Muscle of leg (tissue), 3 donors: ENCODE measurements at regions not wholly inside any gene's neighbourhood (a gene's known extent, or its start where the extent isn't known, plus 50 kb on each side); places are given as distances from the start of the nearest gene placed in this dataset.
A peak's percentile ranks its signal among the peaks of the same experiment; 100 is the strongest.

Experiments used
- DNase-seq: peaks from one replicate; pipeline ENCODE4 v3.0.0; 2013
- H3K27ac ChIP-seq: one replicate; pipeline ENCODE4 v1.5.1; 2013; ENCODE audit warnings: mild to moderate bottlenecking, low read length, control low read depth
- H3K27me3 ChIP-seq: one replicate; pipeline ENCODE4 v1.6.1; 2013; ENCODE audit warnings: low read length; ENCODE audit not compliant: control insufficient read depth, insufficient read depth
- H3K36me3 ChIP-seq: one replicate; pipeline ENCODE4 v1.6.1; 2013; ENCODE audit warnings: low read length; ENCODE audit not compliant: control insufficient read depth, insufficient read depth
- H3K4me1 ChIP-seq: one replicate; pipeline ENCODE4 v1.6.1; 2013; ENCODE audit warnings: low read length; ENCODE audit not compliant: control insufficient read depth, insufficient read depth
- H3K4me3 ChIP-seq: one replicate; pipeline ENCODE4 v1.5.1; 2013; ENCODE audit warnings: low read length, control low read depth
- H3K9me3 ChIP-seq: replicated peaks from 2 replicates; pipeline ENCODE4 v1.6.1; 2013; ENCODE audit warnings: low read depth, low read length; ENCODE audit not compliant: control insufficient read depth
- WGBS: methylation state at CpG from one replicate; pipeline ENCODE4 v1.1.5; 2013; ENCODE audit warnings: missing lambda C conversion rate; ENCODE audit not compliant: insufficient coverage; 5-methylcytosine and 5-hydroxymethylcytosine counted together

- Histone ChIP-seq H3K4me3 (no peak overlapping the region), H3K9me3 (no peaks in the 10 kb centered on the region), H3K27ac (no peak overlapping the region), H3K4me1 (peaks cover 2% of the 10 kb centered on the region), H3K36me3 (no peaks in the 10 kb centered on the region), H3K27me3 (no peaks in the 10 kb centered on the region)
- peak; percentile 53 for DNase-seq
- WGBS = no CpG with 5 or more reads among the region's 5 CpGs
Observed at GRCh38 chr2:18467749-18468360, 92.6 kb downstream of the RDH14 start.

GRCh38 chr2:18465979-18466378 lies 94.5 kb downstream of the RDH14 start:
- H3K36me3 ChIP-seq = no peaks in the 10 kb centered on the region
- DNase-seq = no peak
- H3K9me3 ChIP-seq = no peaks in the 10 kb centered on the region
- no peak overlapping the region for H3K4me3 ChIP-seq
- no peak overlapping the region for H3K27ac ChIP-seq
- no CpG with 5 or more reads among the region's 3 CpGs for WGBS
- H3K27me3 ChIP-seq = no peaks in the 10 kb centered on the region
- H3K4me1 ChIP-seq = no peaks in the 10 kb centered on the region

GRCh38 chr2:18464913-18465312 lies 95.5 kb downstream of the RDH14 start:
- Histone ChIP-seq H3K27me3 (no peaks in the 10 kb centered on the region), H3K9me3 (no peaks in the 10 kb centered on the region), H3K27ac (no peak overlapping the region), H3K36me3 (no peaks in the 10 kb centered on the region), H3K4me3 (no peak overlapping the region), H3K4me1 (no peaks in the 10 kb centered on the region)
- DNase-seq = peak; percentile 58
- no CpG with 5 or more reads among the region's 2 CpGs for WGBS

GRCh38 chr2:18456026-18456425 lies 104.4 kb downstream of the RDH14 start:
- DNase-seq = no peak
- H3K27ac ChIP-seq = no peak overlapping the region
- no peaks in the 10 kb centered on the region for H3K9me3 ChIP-seq
- H3K4me1 ChIP-seq = no peaks in the 10 kb centered on the region
- 20% methylated on average over 2 of the region's 2 CpGs for WGBS
- H3K27me3 ChIP-seq = no peaks in the 10 kb centered on the region
- H3K4me3 ChIP-seq = no peak overlapping the region
- H3K36me3 ChIP-seq = no peaks in the 10 kb centered on the region

GRCh38 chr2:18455236-18455862 lies 105.1 kb downstream of the RDH14 start:
- DNase-seq = no peak
- WGBS = 80% methylated on average over 1 of the region's 5 CpGs
- Histone ChIP-seq H3K9me3 (no peaks in the 10 kb centered on the region), H3K27me3 (no peaks in the 10 kb centered on the region), H3K4me1 (no peaks in the 10 kb centered on the region), H3K27ac (no peak overlapping the region), H3K4me3 (no peak overlapping the region), H3K36me3 (no peaks in the 10 kb centered on the region)

GRCh38 chr2:18454692-18455235 lies 105.7 kb downstream of the RDH14 start:
- no peaks in the 10 kb centered on the region for H3K27me3 ChIP-seq
- no peak for DNase-seq
- no peak overlapping the region for H3K4me3 ChIP-seq
- no peaks in the 10 kb centered on the region for H3K4me1 ChIP-seq
- H3K27ac ChIP-seq = no peak overlapping the region
- 73% methylated on average over 3 of the region's 6 CpGs for whole genome bisulfite sequencing
- no peaks in the 10 kb centered on the region for H3K9me3 ChIP-seq
- H3K36me3 ChIP-seq = no peaks in the 10 kb centered on the region

GRCh38 chr2:18446715-18447114 lies 113.7 kb downstream of the RDH14 start:
- no peak for DNase-seq
- 84% methylated on average over 2 of the region's 2 CpGs for WGBS
- H3K27ac ChIP-seq = no peak overlapping the region

GRCh38 chr2:18445433-18446320 lies 114.8 kb downstream of the RDH14 start:
- H3K36me3 ChIP-seq = no peaks in the 10 kb centered on the region
- H3K4me3 ChIP-seq = no peak overlapping the region
- no peak overlapping the region for H3K27ac ChIP-seq
- WGBS = 43% methylated on average over 1 of the region's 7 CpGs
- no peaks in the 10 kb centered on the region for H3K9me3 ChIP-seq
- no peaks in the 10 kb centered on the region for H3K4me1 ChIP-seq
- no peak for DNase-seq
- no peaks in the 10 kb centered on the region for H3K27me3 ChIP-seq

More at GRCh38 chr2:18446715-18447114, 113.7 kb downstream of the RDH14 start:
- H3K27me3 ChIP-seq = no peaks in the 10 kb centered on the region
- H3K9me3 ChIP-seq = no peaks in the 10 kb centered on the region
- H3K4me3 ChIP-seq = no peak overlapping the region
- H3K4me1 ChIP-seq = no peaks in the 10 kb centered on the region
- no peaks in the 10 kb centered on the region for H3K36me3 ChIP-seq

GRCh38 chr2:18444806-18445205 lies 115.6 kb downstream of the RDH14 start:
- no peak for DNase-seq
- no peak overlapping the region for H3K4me3 ChIP-seq
- H3K9me3 ChIP-seq = no peaks in the 10 kb centered on the region
- H3K27me3 ChIP-seq = no peaks in the 10 kb centered on the region
- no peak overlapping the region for H3K27ac ChIP-seq
- H3K4me1 ChIP-seq = no peaks in the 10 kb centered on the region
- H3K36me3 ChIP-seq = no peaks in the 10 kb centered on the region
- WGBS = no CpG with 5 or more reads among the region's 2 CpGs

- Histone ChIP-seq H3K4me1 (peaks cover 1% of the 10 kb centered on the region), H3K27ac (no peak overlapping the region), H3K4me3 (no peak overlapping the region), H3K27me3 (no peaks in the 10 kb centered on the region), H3K9me3 (no peaks in the 10 kb centered on the region), H3K36me3 (no peaks in the 10 kb centered on the region)
- no peak for DNase-seq
- WGBS = 44% methylated on average over 1 of the region's 3 CpGs
Observed at GRCh38 chr2:18441583-18441982, 118.9 kb downstream of the RDH14 start.
